ENCODE measurements at regions not wholly inside any gene's neighbourhood (a gene's known extent, or its start where the extent isn't known, plus 50 kb on each side); places are given as distances from the start of the nearest gene placed in this dataset.

- no peak for TF ChIP-seq CTCF (IDR thresholded peaks at IDR 0.05; ENCODE audit: low read depth, low read length)
- Histone ChIP-seq H3K27ac (no peak overlapping the region), H3K9me3 (ENCODE audit: severe bottlenecking) (no peaks in the 10 kb centered on the region), H3K4me3 (ENCODE audit: low read depth, low read length) (no peak overlapping the region), H3K27me3 (ENCODE audit: insufficient read depth, low read depth, severe bottlenecking) (no peaks in the 10 kb centered on the region), H3K36me3 (no peaks in the 10 kb centered on the region)
- DNase-seq = no peak
Measured at GRCh38 chr12:83642205-83642604, 955.5 kb downstream of the TMTC2 start.

GRCh38 chr12:83641789-83642188 lies 955.1 kb downstream of the TMTC2 start:
- no peak for TF ChIP-seq CTCF (IDR thresholded peaks at IDR 0.05; ENCODE audit: low read depth, low read length)
- Histone ChIP-seq H3K27me3 (ENCODE audit: insufficient read depth, low read depth, severe bottlenecking) (no peaks in the 10 kb centered on the region), H3K36me3 (no peaks in the 10 kb centered on the region), H3K4me3 (ENCODE audit: low read depth, low read length) (no peak overlapping the region), H3K9me3 (ENCODE audit: severe bottlenecking) (no peaks in the 10 kb centered on the region), H3K27ac (no peak overlapping the region)
- no peak for DNase-seq

- no peaks in the 10 kb centered on the region for H3K9me3 ChIP-seq (ENCODE audit: severe bottlenecking)
- no peak for TF ChIP-seq CTCF (IDR thresholded peaks at IDR 0.05; ENCODE audit: low read depth, low read length)
- no peaks in the 10 kb centered on the region for H3K36me3 ChIP-seq
- no peaks in the 10 kb centered on the region for H3K27me3 ChIP-seq (ENCODE audit: insufficient read depth, low read depth, severe bottlenecking)
- no peak for DNase-seq
- no peak overlapping the region for H3K4me3 ChIP-seq (ENCODE audit: low read depth, low read length)
- no peak overlapping the region for H3K27ac ChIP-seq
Measured at GRCh38 chr12:83634726-83635267, 948.1 kb downstream of the TMTC2 start.

GRCh38 chr12:83630526-83630925 lies 943.8 kb downstream of the TMTC2 start:
- Histone ChIP-seq H3K27ac (no peak overlapping the region), H3K36me3 (no peaks in the 10 kb centered on the region), H3K4me3 (ENCODE audit: low read depth, low read length) (no peak overlapping the region), H3K27me3 (ENCODE audit: insufficient read depth, low read depth, severe bottlenecking) (no peaks in the 10 kb centered on the region), H3K9me3 (ENCODE audit: severe bottlenecking) (no peaks in the 10 kb centered on the region)
- TF ChIP-seq CTCF (IDR thresholded peaks at IDR 0.05; ENCODE audit: low read depth, low read length) = no peak
- DNase-seq = no peak

- no peak overlapping the region for H3K4me3 ChIP-seq (ENCODE audit: low read depth, low read length)
- H3K36me3 ChIP-seq = no peaks in the 10 kb centered on the region
- H3K27me3 ChIP-seq (ENCODE audit: insufficient read depth, low read depth, severe bottlenecking) = no peaks in the 10 kb centered on the region
- no peak for TF ChIP-seq CTCF (IDR thresholded peaks at IDR 0.05; ENCODE audit: low read depth, low read length)
- H3K9me3 ChIP-seq (ENCODE audit: severe bottlenecking) = no peaks in the 10 kb centered on the region
- DNase-seq = no peak
- no peak overlapping the region for H3K27ac ChIP-seq
Measured at GRCh38 chr12:83629931-83630330, 943.2 kb downstream of the TMTC2 start.

- Histone ChIP-seq H3K36me3 (no peaks in the 10 kb centered on the region), H3K4me3 (ENCODE audit: low read depth, low read length) (no peak overlapping the region), H3K27ac (no peak overlapping the region), H3K9me3 (ENCODE audit: severe bottlenecking) (no peaks in the 10 kb centered on the region), H3K27me3 (ENCODE audit: insufficient read depth, low read depth, severe bottlenecking) (no peaks in the 10 kb centered on the region)
- no peak for TF ChIP-seq CTCF (IDR thresholded peaks at IDR 0.05; ENCODE audit: low read depth, low read length)
- no peak for DNase-seq
Measured at GRCh38 chr12:83622205-83622604, 935.5 kb downstream of the TMTC2 start.

Measured in WERI-Rb-1 (cell line).